Peyer's patch (tissue), 4 donors: ENCODE measurements at regions not wholly inside any gene's neighbourhood (a gene's known extent, or its start where the extent isn't known, plus 50 kb on each side); places are given as distances from the start of the nearest gene placed in this dataset.
"Not testable (repeated sequence)": the region's sequence is repeated elsewhere in the genome, so short reads cannot be mapped to it uniquely, and the experiment has no call there.

Experiments
- CTCF ChIP-seq, 6 experiments: fragments of 450-650 bp in 4 of 6; fragments of 200-600 bp in 2 of 6; sonication (generic) in 1 of 6; IDR thresholded peaks; one replicate each; pipeline ENCODE4 v1.5.1; 2017 to 2019; ENCODE audit warnings: antibody characterized with exemption in 6 of 6, mild to moderate bottlenecking in 3 of 6, moderate library complexity in 1 of 6
- POLR2A ChIP-seq, 2 donors: fragments of 450-650 bp; IDR thresholded peaks; one replicate each; pipeline ENCODE4 v1.5.1; 2017; ENCODE audit warnings: antibody characterized with exemption in 2 of 2, mild to moderate bottlenecking in 2 of 2, moderate library complexity in 2 of 2

GRCh38 chr13:24967970-24968369, 128.0 kb upstream of the PABPC3 start:
- TF ChIP-seq CTCF, POLR2A (IDR thresholded peaks at IDR 0.05): not testable (repeated sequence)
